ENCODE measurements at regions not wholly inside any gene's neighbourhood (a gene's known extent, or its start where the extent isn't known, plus 50 kb on each side); places are given as distances from the start of the nearest gene placed in this dataset.
"Not testable (repeated sequence)": the region's sequence is repeated elsewhere in the genome, so short reads cannot be mapped to it uniquely, and the experiment has no call there.

DNA sequence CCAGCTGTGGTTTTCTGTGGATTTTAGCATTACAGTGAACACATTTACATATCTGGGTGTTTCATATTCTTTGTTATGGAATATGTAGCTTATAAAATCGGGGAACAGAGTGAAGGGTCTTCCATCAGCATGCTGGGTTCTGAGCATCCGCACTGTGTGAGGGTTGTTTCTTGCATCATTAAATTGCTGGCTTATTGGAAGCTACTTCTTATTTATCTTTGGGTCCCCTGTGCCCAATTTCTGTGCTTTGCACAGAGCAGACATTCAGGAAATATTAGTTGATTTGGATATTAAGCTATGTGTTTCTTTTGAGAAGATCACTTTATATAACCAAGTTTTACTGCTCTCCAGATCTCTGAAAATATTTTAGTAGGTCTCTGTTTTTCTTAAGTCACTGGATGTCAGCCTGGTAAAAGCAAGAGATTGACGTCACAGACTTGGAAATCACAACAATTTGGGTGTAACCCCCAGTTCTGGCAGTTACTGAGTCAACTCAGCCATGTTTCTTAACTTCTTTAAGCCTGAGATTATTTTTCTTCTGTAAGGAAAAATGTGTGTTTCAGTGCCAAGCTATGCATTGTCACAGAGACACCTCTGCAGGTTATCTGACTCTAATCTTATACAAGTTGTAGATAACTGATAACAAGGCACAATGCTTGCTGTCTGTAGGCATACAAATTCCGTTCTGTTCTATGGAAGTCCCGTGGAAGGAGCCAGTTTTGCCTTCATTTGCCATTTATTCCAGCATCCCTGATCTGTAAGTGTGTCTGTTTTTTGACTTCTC is 258.3 kb upstream of the KAZN start:
- TF ChIP-seq, protein P1, sequence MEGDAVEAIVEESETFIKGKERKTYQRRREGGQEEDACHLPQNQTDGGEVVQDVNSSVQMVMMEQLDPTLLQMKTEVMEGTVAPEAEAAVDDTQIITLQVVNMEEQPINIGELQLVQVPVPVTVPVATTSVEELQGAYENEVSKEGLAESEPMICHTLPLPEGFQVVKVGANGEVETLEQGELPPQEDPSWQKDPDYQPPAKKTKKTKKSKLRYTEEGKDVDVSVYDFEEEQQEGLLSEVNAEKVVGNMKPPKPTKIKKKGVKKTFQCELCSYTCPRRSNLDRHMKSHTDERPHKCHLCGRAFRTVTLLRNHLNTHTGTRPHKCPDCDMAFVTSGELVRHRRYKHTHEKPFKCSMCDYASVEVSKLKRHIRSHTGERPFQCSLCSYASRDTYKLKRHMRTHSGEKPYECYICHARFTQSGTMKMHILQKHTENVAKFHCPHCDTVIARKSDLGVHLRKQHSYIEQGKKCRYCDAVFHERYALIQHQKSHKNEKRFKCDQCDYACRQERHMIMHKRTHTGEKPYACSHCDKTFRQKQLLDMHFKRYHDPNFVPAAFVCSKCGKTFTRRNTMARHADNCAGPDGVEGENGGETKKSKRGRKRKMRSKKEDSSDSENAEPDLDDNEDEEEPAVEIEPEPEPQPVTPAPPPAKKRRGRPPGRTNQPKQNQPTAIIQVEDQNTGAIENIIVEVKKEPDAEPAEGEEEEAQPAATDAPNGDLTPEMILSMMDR (IDR thresholded peaks at IDR 0.05; ENCODE audit: low read depth, low read length), result no peak

DNA sequence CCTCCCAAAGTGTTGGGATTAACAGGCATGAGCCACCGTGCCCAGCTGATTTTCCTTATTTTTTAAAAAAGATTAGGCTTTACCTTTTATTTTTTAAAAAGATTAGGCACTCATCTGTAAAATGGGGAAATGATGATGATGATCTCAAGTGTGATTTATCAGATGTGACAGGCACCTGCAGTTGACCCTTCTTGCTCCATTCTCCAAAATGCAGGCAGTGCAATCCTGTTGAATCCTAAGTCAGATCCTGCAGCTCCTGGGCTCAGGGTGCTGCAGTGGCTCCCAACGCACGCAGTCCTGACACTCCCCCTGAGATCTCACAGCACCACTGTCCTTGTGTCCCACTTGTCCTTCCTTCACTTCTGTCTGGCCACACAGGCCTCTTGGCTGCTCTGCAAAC is 257.3 kb upstream of the KAZN start:
- TF ChIP-seq, protein P1 (IDR thresholded peaks at IDR 0.05; ENCODE audit: low read depth, low read length), result no peak
- H3K4me3 ChIP-seq (ENCODE audit: low read depth, low read length), result no peak overlapping the region

More for the DNA sequence above, 258.3 kb upstream of the KAZN start:
- no peak overlapping the region for H3K4me3 ChIP-seq (ENCODE audit: low read depth, low read length)

DNA sequence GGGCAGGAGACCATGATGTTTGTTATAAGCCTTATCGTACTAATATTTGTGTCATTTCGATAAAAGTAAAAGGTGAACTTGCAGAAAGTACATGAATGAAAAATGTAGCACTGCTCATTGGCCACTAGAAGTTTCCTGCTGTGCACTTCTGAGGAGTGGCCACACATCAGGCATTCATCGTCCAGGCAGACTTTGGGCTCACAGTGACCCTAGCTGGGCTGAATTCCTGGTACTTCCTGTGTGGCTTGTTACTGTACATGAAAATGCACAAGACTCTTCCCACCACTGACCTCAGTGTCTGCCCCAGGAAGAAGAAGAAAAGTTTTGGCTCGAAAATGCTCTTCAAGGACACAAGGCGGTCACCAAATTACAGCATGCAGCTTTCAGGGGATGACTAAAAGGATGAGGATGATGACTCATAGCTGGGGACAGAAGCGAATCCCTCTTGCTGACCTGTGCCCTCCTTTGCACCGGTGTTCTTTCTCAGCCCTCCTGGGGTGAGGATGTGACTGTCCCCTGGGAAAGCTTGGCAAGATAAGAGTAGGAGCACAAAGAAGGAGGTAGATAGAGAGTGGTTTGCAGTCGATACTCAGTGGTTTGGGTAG is 252.4 kb upstream of the KAZN start:
- no peak overlapping the region for H3K4me3 ChIP-seq (ENCODE audit: low read depth, low read length)
- TF ChIP-seq, protein P1 (IDR thresholded peaks at IDR 0.05; ENCODE audit: low read depth, low read length), result no peak

DNA sequence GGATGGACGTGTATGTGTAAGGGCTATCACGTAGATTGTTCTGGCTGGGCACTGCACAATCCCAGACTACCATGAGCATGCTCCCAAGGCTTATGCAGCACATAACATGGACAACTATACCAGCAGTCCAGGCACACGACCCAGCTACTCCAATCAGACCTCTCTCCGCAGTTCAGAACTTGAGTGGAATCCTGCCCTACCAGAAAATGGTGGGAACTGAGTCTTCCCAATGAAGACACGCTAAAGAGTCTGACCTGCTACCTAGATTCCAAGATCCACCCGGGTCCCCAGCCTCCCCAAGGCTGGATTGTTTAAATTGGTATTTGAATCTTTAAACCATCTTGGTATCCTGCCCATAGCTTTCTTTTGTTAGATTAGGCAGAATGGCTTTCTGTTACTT is 251.3 kb upstream of the KAZN start:
- TF ChIP-seq, protein P1 (IDR thresholded peaks at IDR 0.05; ENCODE audit: low read depth, low read length), result no peak
- H3K4me3 ChIP-seq (ENCODE audit: low read depth, low read length), result no peak overlapping the region

DNA sequence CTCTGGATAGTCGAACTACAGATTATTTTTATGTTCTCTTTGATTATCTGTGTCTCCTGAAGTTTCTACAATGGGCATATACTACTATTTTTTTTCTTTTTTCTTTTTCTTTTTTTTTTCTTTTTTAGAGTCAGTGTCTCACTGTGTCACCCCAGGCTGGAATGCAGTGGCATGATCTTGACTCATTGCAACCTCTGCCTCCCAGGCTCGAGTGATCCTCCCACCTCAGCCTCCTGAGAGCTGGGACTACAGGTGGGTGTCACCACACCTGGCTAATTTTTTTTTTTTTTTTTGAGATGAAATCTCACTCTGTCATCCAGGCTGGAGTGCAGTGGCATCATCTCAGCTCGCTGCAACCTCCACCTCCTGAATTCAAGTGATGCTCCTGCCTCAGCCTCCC is 250.7 kb upstream of the KAZN start:
- no peak overlapping the region for H3K4me3 ChIP-seq (ENCODE audit: low read depth, low read length)
- TF ChIP-seq, protein P1 (IDR thresholded peaks at IDR 0.05; ENCODE audit: low read depth, low read length), result no peak

DNA sequence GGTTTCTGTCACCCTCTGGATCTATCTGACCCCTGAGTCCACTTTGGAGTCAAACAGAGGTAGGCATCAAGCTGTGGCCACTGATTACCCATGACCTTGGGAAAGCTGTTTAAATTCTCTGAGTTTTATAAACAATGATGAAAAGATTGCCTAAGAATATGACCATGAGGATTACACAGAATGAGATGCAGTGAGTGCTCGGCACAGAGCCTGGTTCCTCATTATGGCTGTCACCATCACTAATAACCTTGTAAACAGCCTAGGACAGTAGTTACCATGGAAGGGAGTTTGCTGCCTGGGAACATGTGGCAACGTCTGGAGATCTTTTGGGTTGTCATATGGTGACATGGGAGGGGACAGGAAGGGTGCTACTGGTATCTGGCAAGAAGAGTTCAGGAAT is 248.3 kb upstream of the KAZN start:
- H3K4me3 ChIP-seq (ENCODE audit: low read depth, low read length), result no peak overlapping the region
- TF ChIP-seq, protein P1 (IDR thresholded peaks at IDR 0.05; ENCODE audit: low read depth, low read length), result no peak

DNA sequence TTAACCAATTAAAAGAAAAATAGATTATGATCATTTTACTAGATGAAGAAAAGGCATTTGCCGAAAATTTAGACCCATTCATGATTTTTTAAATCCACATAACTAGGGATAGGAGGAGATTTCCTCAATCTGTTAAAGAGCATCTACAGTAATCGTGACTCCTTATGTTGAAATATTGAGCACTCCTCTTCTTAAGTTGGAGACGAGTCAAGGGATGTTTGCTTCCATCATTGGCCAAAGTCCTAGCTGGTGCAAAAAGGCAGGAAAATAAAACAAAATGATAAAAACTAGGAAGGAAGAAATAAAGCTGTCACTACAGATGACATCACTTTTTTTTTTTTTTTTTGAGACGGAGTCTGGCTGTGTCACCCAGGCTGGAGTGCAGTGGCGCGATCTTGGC is 245.6 kb upstream of the KAZN start:
- TF ChIP-seq, protein P1 (IDR thresholded peaks at IDR 0.05; ENCODE audit: low read depth, low read length), result no peak
- no peak overlapping the region for H3K4me3 ChIP-seq (ENCODE audit: low read depth, low read length)

DNA sequence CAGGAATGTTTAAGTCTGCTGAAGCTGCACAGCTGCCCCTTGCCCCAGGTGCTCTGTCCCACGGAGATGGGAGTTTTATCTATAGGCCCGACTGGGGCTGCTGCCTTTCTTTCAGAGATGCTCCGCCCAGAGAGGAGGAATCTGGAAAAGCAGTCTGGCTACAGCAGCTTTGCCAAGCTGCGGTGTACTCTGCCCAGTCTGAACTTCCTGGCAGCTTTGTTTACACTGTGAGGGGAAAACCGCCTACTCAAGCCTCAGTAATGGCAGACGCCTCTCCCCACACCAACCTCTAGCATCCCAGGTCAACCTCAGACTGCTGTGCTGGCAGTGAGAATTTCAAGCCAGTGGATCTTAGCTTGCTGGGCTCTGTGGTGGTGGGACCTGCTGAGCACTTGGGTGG is 237.5 kb upstream of the KAZN start:
- H3K4me3 ChIP-seq (ENCODE audit: low read depth, low read length), result not testable (repeated sequence)
